22Rv1 (cell line): ENCODE measurements at regions not wholly inside any gene's neighbourhood (a gene's known extent, or its start where the extent isn't known, plus 50 kb on each side); places are given as distances from the start of the nearest gene placed in this dataset.

Source experiments
- ZFX ChIP-seq: fragments of 450-650 bp; IDR thresholded peaks from 2 replicates; pipeline ENCODE4 v1.6.1; 2017; ENCODE audit warnings: antibody characterized with exemption, borderline replicate concordance
- TF ChIP-seq, protein P1 (sequence below): fragments of 450-650 bp; IDR thresholded peaks from 2 replicates; pipeline ENCODE4 v1.5.1; 2017; ENCODE audit warnings: mild to moderate bottlenecking

DNA sequence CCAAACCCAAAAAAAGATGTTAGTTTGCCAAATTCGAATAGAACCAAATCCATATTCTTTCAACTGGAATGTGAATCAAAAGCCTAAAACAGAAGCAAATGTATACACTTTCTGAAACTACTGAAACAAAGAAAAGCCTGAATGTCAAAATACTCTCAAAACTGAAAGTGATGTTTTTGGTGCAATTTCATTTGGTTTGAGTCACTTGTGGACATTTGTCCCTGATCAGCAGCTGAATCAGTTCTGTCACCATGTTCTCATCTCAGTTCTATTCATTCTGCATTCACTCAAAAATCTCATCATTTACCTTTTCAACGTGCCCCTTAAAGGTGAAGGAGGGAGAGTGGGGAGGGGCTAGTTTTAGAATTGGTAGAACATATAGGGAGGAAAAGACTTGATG lies 266.8 kb downstream of the ABHD5 start:
- TF ChIP-seq, protein P1, sequence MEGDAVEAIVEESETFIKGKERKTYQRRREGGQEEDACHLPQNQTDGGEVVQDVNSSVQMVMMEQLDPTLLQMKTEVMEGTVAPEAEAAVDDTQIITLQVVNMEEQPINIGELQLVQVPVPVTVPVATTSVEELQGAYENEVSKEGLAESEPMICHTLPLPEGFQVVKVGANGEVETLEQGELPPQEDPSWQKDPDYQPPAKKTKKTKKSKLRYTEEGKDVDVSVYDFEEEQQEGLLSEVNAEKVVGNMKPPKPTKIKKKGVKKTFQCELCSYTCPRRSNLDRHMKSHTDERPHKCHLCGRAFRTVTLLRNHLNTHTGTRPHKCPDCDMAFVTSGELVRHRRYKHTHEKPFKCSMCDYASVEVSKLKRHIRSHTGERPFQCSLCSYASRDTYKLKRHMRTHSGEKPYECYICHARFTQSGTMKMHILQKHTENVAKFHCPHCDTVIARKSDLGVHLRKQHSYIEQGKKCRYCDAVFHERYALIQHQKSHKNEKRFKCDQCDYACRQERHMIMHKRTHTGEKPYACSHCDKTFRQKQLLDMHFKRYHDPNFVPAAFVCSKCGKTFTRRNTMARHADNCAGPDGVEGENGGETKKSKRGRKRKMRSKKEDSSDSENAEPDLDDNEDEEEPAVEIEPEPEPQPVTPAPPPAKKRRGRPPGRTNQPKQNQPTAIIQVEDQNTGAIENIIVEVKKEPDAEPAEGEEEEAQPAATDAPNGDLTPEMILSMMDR: no peak
- no peak for TF ChIP-seq ZFX
